Panc1 (cell line): ENCODE measurements at regions not wholly inside any gene's neighbourhood (a gene's known extent, or its start where the extent isn't known, plus 50 kb on each side); places are given as distances from the start of the nearest gene placed in this dataset.

ENCODE experiments used
- ATAC-seq: fragments of 200-7000 bp; cut with Tn5 transposase; 2 replicates; pipeline ENCODE4 v1.9.1; 2020; ENCODE audit warnings: mild to moderate bottlenecking, moderate library complexity
- BruUV-seq: library from RNA; stranded (reverse); fragments of 400-500 nt; replicated peaks from 2 replicates; lab custom pipeline; 2021; lab: Mats Ljungman, UMichigan
- CTCF ChIA-PET: fragments of 300-600 bp; sonication (Branson Sonifier 250); formaldehyde crosslinking; loops from one replicate; lab custom pipeline; 2022; ENCODE audit warnings: antibody characterized with exemption; lab: Charles Lee
- POLR2A ChIA-PET: fragments of 300-600 bp; sonication (Branson Sonifier 250); formaldehyde crosslinking; loops from one replicate; lab custom pipeline; 2022; ENCODE audit warnings: antibody characterized with exemption; lab: Charles Lee
- DNase-seq: peaks from one replicate; pipeline ENCODE4 v3.0.0-alpha.2; 2010; ENCODE audit warnings: low read depth, low spot score
- H3K27ac ChIP-seq: 2 replicates; pipeline ENCODE4 v1.5.1; 2011; ENCODE audit warnings: mild to moderate bottlenecking, low read length, inconsistent platforms
- H3K27me3 ChIP-seq: fragments of 200-500 bp; sonication (Bioruptor generic); 2 replicates; pipeline ENCODE4 v1.6.0; 2014; ENCODE audit warnings: low read length, inconsistent platforms; ENCODE audit not compliant: control insufficient read depth, insufficient read depth
- H3K36me3 ChIP-seq: fragments of 200-500 bp; sonication (Bioruptor generic); 2 replicates; pipeline ENCODE4 v1.5.1; 2014; ENCODE audit warnings: inconsistent platforms, mild to moderate bottlenecking, low read length, moderate library complexity; ENCODE audit not compliant: control insufficient read depth, insufficient read depth
- H3K4me1 ChIP-seq: 2 replicates; pipeline ENCODE4 v1.5.1; 2011; ENCODE audit warnings: inconsistent platforms, mild to moderate bottlenecking, low read length, moderate library complexity; ENCODE audit not compliant: control insufficient read depth, insufficient read depth
- H3K4me3 ChIP-seq, 2 experiments: 2 replicates each; pipeline ENCODE4 v1.5.1; 2011 to 2012; ENCODE audit warnings: low read depth in 2 of 2, low read length in 2 of 2, mild to moderate bottlenecking in 2 of 2, inconsistent platforms in 1 of 2, moderate library complexity in 1 of 2
- H3K9me3 ChIP-seq: fragments of 200-500 bp; sonication (Bioruptor generic); 2 replicates; pipeline ENCODE4 v1.5.1; 2014; ENCODE audit warnings: low read depth, mild to moderate bottlenecking, inconsistent platforms, low read length, moderate library complexity; ENCODE audit not compliant: control insufficient read depth, insufficient read depth
- POLR2AphosphoS5 ChIP-seq: IDR thresholded peaks from 2 replicates; pipeline ENCODE4 v1.6.1; 2012; ENCODE audit warnings: mild to moderate bottlenecking, low read depth, low read length, moderate library complexity
- SIN3A ChIP-seq: IDR thresholded peaks from 2 replicates; pipeline ENCODE4 v1.6.1; 2012; ENCODE audit warnings: low read depth, mild to moderate bottlenecking, low read length, moderate library complexity, borderline replicate concordance; ENCODE audit not compliant: insufficient read depth
- TCF7L2 ChIP-seq: IDR thresholded peaks from 2 replicates; pipeline ENCODE4 v1.6.1; 2011; ENCODE audit warnings: mild to moderate bottlenecking, low read depth, low read length, inconsistent platforms
- in situ Hi-C: cut with HindIII; loops from 2 replicates; pipeline ENCODE4 v1.10.0; 2016; ENCODE audit warnings: low sequenced_read_pairs, low pct_unique_long_range_greater_than_20kb
- intact Hi-C: fragments of 100-400 bp; cut with micrococcal nuclease; formaldehyde crosslinking; loops from one replicate; pipeline ENCODE4 v1.10.0; 2022; ENCODE audit not compliant: unreplicated experiment
- TF ChIP-seq, protein P1 (sequence below), 2 experiments: IDR thresholded peaks; 2 replicates each; pipeline ENCODE4 v1.6.1; 2011 to 2012; ENCODE audit warnings: low read depth in 2 of 2, control low read depth in 1 of 2, low read length in 1 of 2, mild to moderate bottlenecking in 1 of 2, moderate library complexity in 1 of 2; ENCODE audit not compliant: insufficient read depth in 1 of 2
- TF ChIP-seq, protein P2 (sequence below): fragments of 450-650 bp; IDR thresholded peaks from 2 replicates; pipeline ENCODE4 v1.5.1; 2017; ENCODE audit warnings: mild to moderate bottlenecking

GRCh38 chr2:20525041-20526035 is 78.5 kb downstream of the RHOB start:
- in situ Hi-C loops (loop anchor here (10.0 kb wide), 1 partner anchor 81 kb away; the partner anchor contains the start of gene RHOB), intact Hi-C loops (no loop called here)
- no peaks in the 10 kb centered on the region for H3K9me3 ChIP-seq
- ATAC-seq (peak; percentile 60), DNase-seq (no peak)
- CTCF ChIA-PET: no interaction called here
- no TSS peak for BruUV-seq
- no peaks in the 10 kb centered on the region for H3K27me3 ChIP-seq
- H3K36me3 ChIP-seq: no peaks in the 10 kb centered on the region
- POLR2A ChIA-PET: interaction anchor here (0.6 to 1.5 kb wide), 2 partner anchors 77 to 78 kb away, joined by 5 to 11 read pairs; partner anchors contain the start of gene RHOB
- no peak overlapping the region for H3K27ac ChIP-seq
- H3K4me1 ChIP-seq: no peaks in the 10 kb centered on the region
- no peak overlapping the region for H3K4me3 ChIP-seq
- TF ChIP-seq POLR2AphosphoS5 (no peak), TCF7L2 (no peak), SIN3A (no peak)
- TF ChIP-seq, protein P1, sequence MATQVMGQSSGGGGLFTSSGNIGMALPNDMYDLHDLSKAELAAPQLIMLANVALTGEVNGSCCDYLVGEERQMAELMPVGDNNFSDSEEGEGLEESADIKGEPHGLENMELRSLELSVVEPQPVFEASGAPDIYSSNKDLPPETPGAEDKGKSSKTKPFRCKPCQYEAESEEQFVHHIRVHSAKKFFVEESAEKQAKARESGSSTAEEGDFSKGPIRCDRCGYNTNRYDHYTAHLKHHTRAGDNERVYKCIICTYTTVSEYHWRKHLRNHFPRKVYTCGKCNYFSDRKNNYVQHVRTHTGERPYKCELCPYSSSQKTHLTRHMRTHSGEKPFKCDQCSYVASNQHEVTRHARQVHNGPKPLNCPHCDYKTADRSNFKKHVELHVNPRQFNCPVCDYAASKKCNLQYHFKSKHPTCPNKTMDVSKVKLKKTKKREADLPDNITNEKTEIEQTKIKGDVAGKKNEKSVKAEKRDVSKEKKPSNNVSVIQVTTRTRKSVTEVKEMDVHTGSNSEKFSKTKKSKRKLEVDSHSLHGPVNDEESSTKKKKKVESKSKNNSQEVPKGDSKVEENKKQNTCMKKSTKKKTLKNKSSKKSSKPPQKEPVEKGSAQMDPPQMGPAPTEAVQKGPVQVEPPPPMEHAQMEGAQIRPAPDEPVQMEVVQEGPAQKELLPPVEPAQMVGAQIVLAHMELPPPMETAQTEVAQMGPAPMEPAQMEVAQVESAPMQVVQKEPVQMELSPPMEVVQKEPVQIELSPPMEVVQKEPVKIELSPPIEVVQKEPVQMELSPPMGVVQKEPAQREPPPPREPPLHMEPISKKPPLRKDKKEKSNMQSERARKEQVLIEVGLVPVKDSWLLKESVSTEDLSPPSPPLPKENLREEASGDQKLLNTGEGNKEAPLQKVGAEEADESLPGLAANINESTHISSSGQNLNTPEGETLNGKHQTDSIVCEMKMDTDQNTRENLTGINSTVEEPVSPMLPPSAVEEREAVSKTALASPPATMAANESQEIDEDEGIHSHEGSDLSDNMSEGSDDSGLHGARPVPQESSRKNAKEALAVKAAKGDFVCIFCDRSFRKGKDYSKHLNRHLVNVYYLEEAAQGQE (IDR thresholded peaks at IDR 0.05; ENCODE audit: insufficient read depth in 1 of 2, low read depth in 2 of 2, low read length in 1 of 2): no peak
- TF ChIP-seq, protein P2, sequence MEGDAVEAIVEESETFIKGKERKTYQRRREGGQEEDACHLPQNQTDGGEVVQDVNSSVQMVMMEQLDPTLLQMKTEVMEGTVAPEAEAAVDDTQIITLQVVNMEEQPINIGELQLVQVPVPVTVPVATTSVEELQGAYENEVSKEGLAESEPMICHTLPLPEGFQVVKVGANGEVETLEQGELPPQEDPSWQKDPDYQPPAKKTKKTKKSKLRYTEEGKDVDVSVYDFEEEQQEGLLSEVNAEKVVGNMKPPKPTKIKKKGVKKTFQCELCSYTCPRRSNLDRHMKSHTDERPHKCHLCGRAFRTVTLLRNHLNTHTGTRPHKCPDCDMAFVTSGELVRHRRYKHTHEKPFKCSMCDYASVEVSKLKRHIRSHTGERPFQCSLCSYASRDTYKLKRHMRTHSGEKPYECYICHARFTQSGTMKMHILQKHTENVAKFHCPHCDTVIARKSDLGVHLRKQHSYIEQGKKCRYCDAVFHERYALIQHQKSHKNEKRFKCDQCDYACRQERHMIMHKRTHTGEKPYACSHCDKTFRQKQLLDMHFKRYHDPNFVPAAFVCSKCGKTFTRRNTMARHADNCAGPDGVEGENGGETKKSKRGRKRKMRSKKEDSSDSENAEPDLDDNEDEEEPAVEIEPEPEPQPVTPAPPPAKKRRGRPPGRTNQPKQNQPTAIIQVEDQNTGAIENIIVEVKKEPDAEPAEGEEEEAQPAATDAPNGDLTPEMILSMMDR: no peak

- Histone ChIP-seq H3K27me3 (no peaks in the 10 kb centered on the region), H3K36me3 (no peaks in the 10 kb centered on the region), H3K9me3 (no peaks in the 10 kb centered on the region), H3K4me3 (no peak overlapping the region), H3K27ac (no peak overlapping the region), H3K4me1 (no peaks in the 10 kb centered on the region)
- POLR2A ChIA-PET: interaction anchor here (1.5 kb wide), 1 partner anchor 79 kb away, joined by 5 read pairs; the partner anchor contains the start of gene RHOB
- in situ Hi-C loops: loop anchor here (10.0 kb wide), 1 partner anchor 81 kb away; the partner anchor contains the start of gene RHOB
- no TSS peak for BruUV-seq
- no peak for DNase-seq
- TF ChIP-seq POLR2AphosphoS5 (no peak), TCF7L2 (no peak), SIN3A (no peak)
- TF ChIP-seq, protein P1 (IDR thresholded peaks at IDR 0.05; ENCODE audit: insufficient read depth in 1 of 2, low read depth in 2 of 2, low read length in 1 of 2): no peak
- TF ChIP-seq, protein P2: no peak
- intact Hi-C loops: no loop called here
- no peak for ATAC-seq
- CTCF ChIA-PET: no interaction called here
Measured at GRCh38 chr2:20526160-20526559, 79.3 kb downstream of the RHOB start.
